ENCODE measurements at regions not wholly inside any gene's neighbourhood (a gene's known extent, or its start where the extent isn't known, plus 50 kb on each side); places are given as distances from the start of the nearest gene placed in this dataset.
"Not testable (repeated sequence)": the region's sequence is repeated elsewhere in the genome, so short reads cannot be mapped to it uniquely, and the experiment has no call there.

DNA sequence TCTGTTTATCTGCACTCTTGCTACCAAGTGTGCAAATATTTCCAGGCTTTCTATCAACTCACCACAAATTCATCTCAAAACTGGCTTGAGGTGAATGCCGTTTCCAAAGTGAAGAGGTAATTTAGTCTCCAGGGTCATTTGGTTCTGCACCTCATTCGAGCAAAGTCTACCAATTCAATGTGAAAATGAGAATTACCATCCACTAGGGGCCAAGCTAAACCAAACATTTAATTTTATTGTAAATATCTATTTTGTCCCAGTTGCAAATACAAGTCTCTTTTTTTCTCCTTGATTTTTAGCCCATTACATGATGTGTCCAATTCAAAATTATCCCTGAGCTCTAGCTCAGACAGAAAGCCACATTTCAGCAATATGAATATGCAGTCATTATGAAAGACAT is 152.3 kb upstream of the PTBP2 start:
- DNase-seq = no peak

GRCh38 chr1:96579636-96580035 is 141.9 kb upstream of the PTBP2 start:
- no peak for DNase-seq

GRCh38 chr1:96580920-96581319 is 140.7 kb upstream of the PTBP2 start:
- no peak for DNase-seq

GRCh38 chr1:96581772-96582171 is 139.8 kb upstream of the PTBP2 start:
- no peak for DNase-seq

DNA sequence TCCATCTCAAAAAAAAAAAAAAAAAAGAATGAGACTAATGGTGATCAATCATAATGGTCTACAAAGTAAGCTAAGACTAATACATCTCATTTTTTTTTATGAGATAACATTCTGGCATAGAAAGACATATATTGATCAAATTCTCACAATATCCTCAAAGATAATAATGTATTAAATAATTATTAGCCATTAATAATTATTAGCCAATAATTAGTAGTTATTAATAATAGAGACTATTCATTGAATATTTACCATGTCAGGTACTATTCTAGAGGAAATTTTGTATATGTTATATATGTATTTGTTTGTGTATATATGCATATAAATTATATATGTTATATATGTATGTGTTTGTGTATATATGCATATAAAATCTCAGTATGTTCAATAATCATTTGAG is 137.7 kb upstream of the PTBP2 start:
- DNase-seq = no peak

DNA sequence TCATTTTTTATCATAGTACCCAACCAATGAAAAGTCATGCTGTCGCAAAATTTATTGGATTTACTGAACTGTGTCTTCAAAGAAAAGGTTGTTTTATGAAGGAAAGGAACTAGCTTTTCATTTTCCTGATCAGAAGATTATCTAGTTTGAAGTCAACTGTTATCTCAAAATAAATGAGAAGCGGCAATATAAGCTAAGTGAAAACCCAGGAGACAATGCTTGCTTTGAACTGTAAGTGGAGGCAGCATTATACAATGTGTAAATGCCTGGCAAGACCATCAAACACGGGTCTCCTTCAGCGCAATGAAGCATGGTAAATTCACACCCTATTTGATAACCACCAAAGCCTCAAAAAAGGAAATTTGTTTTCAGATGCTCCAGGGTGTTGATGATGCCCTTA is 134.4 kb upstream of the PTBP2 start:
- no peak for DNase-seq

- DNase-seq = no peak
These were observed 133.1 kb upstream of the PTBP2 start for GRCh38 chr1:96588416-96588995.

GRCh38 chr1:96595530-96595929 is 126.1 kb upstream of the PTBP2 start:
- not testable (repeated sequence) for DNase-seq

DNA sequence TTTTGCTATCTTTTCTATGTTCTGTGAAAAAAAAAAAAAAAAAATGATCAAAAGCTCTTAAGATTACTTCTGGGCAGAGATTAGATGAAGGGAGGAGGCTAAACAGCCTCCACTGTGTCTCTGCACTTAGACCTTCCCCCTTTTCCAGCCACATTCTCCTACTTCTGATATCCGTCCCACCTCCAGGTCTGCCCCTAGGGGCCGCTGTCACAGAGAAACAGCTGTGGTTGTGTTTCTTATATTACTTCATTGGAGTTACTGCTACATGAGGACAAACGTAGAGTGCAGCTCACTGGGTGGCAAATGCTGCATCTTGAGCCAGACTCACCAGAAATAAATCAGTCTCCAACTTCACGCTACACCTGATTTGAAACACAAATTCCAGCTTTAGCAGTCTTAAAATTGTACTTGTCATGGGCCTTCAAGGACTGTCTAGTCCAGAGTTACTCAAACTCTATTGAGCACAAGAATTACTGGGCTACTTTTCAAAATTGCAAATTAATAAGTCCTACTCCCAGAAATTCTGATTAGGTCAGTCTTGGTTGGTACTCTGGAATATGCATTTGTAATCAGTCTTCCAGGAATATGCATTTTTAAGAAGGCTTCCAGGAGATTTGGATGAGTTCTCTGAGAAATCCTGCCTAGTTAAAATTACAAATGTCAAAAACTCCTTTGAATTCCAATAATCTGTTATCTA is 125.2 kb upstream of the PTBP2 start:
- DNase-seq = no peak

GRCh38 chr1:96597218-96597617 is 124.4 kb upstream of the PTBP2 start:
- no peak for DNase-seq

GRCh38 chr1:96598416-96599168 is 123.0 kb upstream of the PTBP2 start:
- no peak for DNase-seq

DNA sequence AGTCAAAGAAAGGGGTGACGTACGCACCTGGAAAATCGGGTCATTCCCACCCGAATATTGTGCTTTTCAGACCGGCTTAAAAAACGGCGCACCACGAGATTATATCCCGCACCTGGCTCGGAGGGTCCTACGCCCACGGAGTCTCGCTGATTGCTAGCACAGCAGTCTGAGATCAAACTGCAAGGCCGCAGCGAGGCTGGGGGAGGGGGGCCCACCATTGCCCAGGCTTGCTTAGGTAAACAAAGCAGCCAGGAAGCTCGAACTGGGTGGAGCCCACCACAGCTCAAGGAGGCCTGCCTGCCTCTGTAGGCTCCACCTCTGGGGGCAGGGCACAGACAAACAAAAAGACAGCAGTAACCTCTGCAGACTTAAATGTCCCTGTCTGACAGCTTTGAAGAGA is 117.0 kb upstream of the PTBP2 start:
- not testable (repeated sequence) for DNase-seq

- DNase-seq = not testable (repeated sequence)
These were observed 104.2 kb upstream of the PTBP2 start for GRCh38 chr1:96617375-96617774.

- DNase-seq = no peak
These were observed 89.4 kb upstream of the PTBP2 start for GRCh38 chr1:96632045-96632664.

DNA sequence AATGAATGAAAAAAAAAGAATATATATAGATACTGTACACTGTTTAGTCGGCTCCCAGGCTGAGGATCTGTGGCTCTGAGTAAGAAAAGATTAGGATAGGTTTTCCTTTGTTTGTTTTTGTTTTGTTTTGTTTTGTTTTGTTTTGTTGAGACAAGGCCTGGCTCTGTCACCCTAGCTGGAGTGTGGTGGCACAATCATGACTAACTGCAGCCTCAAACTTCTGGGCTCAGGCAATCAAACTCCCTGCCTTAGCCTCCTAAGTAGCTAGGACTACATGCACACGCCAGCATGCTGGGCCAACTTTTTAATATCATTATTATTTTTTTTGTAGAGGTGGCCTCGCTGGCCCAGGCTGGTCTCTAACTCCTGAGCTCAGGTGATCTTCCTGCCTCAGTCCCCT is 87.9 kb upstream of the PTBP2 start:
- DNase-seq = no peak

DNA sequence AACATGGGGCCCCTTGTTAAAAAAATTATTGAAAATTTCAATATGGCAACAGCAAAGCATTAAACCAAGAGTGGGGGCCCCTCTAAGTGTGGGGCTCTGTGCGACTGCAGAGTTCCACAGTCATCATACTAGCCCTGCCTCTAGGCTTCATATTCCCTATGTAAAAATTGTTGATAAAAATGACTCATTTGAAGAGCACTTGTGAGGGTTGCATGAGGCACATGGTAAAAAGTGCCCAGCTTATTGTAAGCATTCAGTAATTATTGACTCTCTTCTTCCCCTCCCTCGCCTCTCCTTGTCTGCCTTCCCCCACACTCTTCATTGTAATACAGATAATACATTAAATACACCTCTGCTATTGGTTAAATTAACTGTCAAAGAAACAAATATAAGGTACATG is 86.7 kb upstream of the PTBP2 start:
- DNase-seq = no peak

DNA sequence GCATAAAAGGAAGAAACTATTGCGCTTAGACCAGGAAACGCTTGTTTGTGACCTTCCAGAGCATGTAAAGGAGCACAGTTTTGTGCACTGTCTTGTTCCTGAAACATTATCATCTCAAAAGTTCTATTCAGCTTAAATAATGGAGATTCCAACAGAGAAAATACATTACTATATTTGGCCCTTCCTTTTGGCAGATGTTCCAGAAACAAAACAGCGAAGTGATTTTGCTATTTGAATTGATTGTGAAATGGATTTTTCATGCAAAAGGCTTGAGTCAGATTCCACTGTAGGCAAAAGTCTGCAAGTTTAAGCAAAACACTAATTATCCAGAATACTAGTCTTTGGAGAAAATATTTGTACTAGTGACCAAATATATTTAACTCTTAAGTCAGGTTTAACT is 80.3 kb upstream of the PTBP2 start:
- no peak for DNase-seq

DNA sequence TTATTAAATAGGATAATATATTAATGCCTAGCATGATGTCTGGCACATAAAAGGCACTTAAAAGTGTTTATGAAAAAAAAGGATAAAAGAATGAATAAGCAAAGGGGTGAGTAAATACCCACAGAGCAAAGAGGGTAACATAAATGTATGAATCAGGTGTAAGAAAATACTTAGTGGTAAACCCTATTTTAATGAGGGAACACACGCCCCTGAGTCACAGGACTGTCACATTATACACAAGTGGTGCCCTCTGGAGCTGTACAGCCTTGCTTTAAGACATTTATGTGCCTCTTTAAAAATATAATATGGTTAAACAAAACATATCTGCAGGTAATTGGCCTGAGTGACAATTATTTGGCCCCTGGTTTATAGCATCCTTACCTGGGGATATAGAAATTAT is 78.1 kb upstream of the PTBP2 start:
- no peak for DNase-seq

DNA sequence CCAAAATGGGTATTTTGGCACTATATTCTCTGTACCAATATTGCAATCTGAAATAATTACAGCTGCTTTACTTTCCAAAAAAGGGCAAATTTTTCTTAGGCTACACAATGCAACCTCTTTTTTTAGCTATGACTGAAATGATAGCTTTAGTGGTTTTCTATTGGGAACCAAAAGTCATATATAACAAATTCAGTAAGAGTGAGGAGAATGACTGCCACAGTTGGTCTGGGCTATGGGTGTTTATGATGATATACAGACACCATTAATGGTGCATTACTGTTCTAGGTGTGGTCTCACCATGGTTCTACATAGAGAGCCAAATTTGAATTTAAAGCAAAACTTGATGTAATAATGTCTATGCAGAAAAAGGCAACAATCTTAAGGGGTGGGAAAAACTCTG is 72.3 kb upstream of the PTBP2 start:
- DNase-seq = no peak

GRCh38 chr1:96651517-96651916 is 70.1 kb upstream of the PTBP2 start:
- no peak for DNase-seq

GRCh38 chr1:96660051-96660450 is 61.5 kb upstream of the PTBP2 start:
- DNase-seq = no peak

DNA sequence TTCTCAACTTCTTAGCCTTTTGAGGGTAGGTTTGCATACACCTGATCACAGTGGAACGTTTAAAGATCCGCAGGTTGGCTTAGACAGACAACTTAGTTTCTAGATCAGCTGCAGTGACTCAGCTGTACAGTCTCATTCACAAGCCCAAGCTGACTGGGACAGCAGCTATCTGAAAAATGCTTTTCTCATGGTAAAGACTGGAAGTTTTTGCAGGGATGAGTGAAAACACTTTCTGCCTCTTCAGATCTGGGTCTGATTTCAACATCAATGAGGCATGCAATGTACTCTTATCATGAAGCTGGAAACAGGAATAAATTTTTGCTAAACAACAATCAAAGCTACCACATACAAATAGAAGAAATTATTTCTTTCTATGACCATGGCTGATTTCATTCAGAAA is 61.1 kb upstream of the PTBP2 start:
- no peak for DNase-seq
